Dedifferentiated amniotic fluid mesenchymal stem cell (primary cell): ENCODE measurements at regions not wholly inside any gene's neighbourhood (a gene's known extent, or its start where the extent isn't known, plus 50 kb on each side); places are given as distances from the start of the nearest gene placed in this dataset.

Experiments used
- DNase-seq: peaks from one replicate; pipeline ENCODE4 v3.0.0-alpha.2; 2016; ENCODE audit errors: extremely low spot score

- no peak for DNase-seq
Observed at GRCh38 chr5:103346162-103346748, 87.7 kb downstream of the MACIR start.

- no peak for DNase-seq
Observed at GRCh38 chr5:103345461-103345860, 86.9 kb downstream of the MACIR start.

- no peak for DNase-seq
Observed at GRCh38 chr5:103340717-103341388, 82.3 kb downstream of the MACIR start.

DNA sequence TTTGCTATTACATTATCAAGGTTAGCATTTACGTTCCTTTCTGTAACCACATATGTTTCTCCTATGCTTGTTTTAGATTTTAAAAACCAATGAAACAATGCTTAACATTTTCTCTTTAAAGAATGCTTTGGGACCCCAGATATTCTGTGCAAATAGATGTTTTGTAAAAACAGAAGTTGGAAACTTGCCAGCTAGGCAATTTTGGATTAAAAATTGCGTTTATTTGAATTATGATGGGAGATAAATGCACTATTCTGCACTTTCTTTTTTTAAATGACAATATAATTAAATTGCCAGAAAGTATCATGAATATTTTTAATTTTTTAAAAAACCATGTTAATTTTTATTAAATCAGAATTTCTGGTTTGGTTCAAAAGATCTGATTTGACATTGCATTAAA is 81.6 kb downstream of the MACIR start:
- DNase-seq = no peak

DNA sequence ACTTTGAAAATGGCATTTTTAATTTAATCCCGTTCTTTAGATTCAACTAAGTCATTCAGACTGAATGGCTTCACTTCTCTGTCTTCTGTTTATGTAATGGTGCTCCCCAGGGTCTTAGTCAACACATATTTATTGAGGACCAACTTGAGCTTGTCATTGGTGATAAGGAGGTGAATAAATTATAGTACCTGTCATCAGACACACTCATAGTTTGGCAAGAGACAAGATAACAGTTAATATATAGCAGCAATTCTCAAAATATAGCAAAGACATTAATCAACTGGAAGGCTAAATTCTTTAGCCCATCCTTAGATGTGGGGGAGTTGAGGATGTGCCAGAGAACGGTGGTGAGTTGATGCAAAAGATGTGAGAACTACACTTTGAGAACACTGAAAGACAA is 78.4 kb downstream of the MACIR start:
- no peak for DNase-seq

- no peak for DNase-seq
Observed at GRCh38 chr5:103333376-103333775, 74.8 kb downstream of the MACIR start.

DNA sequence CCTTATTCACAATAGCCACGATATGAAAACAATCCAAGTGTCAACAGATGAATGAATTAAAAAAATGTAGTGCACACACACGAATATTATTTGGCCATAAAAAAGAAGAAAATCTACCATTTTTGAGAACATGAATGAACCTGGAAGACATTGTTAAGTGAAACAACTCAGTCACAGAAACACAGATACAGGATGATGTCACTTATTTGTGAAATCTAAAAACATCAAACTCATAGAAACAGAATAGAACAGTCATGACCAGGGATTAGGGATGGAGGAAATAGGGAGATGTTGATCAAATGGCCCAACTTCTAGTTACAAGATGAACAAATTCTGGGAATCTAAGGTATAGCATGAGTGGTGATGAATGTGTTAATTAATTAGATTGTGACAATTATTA is 72.3 kb downstream of the MACIR start:
- no peak for DNase-seq
